ENCODE measurements at regions not wholly inside any gene's neighbourhood (a gene's known extent, or its start where the extent isn't known, plus 50 kb on each side); places are given as distances from the start of the nearest gene placed in this dataset.

DNA sequence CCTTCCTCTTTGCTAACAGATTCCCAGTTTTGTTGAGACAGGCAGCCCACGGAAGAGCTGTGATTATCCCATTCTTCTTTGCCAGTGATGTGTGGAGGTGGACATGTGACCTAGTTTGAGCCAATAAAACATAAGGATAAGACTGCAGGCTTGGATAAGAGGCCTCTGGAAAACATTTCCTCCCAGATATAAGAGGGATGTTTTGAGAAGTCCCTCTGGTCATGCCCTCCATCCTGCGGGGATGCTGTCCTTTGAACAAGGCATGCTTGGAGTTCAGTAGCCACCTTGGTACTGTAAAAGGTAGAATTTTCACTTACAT, 155.7 kb downstream of the TM2D1 start:
- TF ChIP-seq EZH2 (IDR thresholded peaks at IDR 0.05; ENCODE audit: borderline replicate concordance, insufficient read depth, low read length, poor library complexity, severe bottlenecking) (no peak), POLR2AphosphoS5 (IDR thresholded peaks at IDR 0.05) (no peak), MXI1 (conservative IDR thresholded peaks at IDR 0.05; ENCODE audit: poor library complexity, severe bottlenecking) (no peak), SMC3 (conservative IDR thresholded peaks at IDR 0.05; ENCODE audit: poor library complexity) (no peak), TAF1 (IDR thresholded peaks at IDR 0.05; ENCODE audit: low read depth) (no peak)
- TF ChIP-seq, protein P1, sequence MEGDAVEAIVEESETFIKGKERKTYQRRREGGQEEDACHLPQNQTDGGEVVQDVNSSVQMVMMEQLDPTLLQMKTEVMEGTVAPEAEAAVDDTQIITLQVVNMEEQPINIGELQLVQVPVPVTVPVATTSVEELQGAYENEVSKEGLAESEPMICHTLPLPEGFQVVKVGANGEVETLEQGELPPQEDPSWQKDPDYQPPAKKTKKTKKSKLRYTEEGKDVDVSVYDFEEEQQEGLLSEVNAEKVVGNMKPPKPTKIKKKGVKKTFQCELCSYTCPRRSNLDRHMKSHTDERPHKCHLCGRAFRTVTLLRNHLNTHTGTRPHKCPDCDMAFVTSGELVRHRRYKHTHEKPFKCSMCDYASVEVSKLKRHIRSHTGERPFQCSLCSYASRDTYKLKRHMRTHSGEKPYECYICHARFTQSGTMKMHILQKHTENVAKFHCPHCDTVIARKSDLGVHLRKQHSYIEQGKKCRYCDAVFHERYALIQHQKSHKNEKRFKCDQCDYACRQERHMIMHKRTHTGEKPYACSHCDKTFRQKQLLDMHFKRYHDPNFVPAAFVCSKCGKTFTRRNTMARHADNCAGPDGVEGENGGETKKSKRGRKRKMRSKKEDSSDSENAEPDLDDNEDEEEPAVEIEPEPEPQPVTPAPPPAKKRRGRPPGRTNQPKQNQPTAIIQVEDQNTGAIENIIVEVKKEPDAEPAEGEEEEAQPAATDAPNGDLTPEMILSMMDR (IDR thresholded peaks at IDR 0.05; ENCODE audit: poor library complexity, severe bottlenecking), result no peak

Data from neural cell (in vitro differentiated cells).